ENCODE measurements at regions not wholly inside any gene's neighbourhood (a gene's known extent, or its start where the extent isn't known, plus 50 kb on each side); places are given as distances from the start of the nearest gene placed in this dataset.

GRCh38 chr5:18158166-18158565 lies 523.9 kb downstream of the TAF11L14 start:
- no peak overlapping the region for H4K91ac ChIP-seq (replicated peaks; ENCODE audit: insufficient read length, low read length)
- H3K14ac ChIP-seq (ENCODE audit: insufficient read length) = no peak overlapping the region
- no peak overlapping the region for H3K9ac ChIP-seq (replicated peaks in 1 of 4; ENCODE audit: extremely low read depth in 1 of 4, low read depth in 3 of 4, low read length in 3 of 4)
- no peaks in the 10 kb centered on the region for H3K4me1 ChIP-seq (replicated peaks in 1 of 4; ENCODE audit: control insufficient read depth in 3 of 4, insufficient read depth in 4 of 4, low read length in 3 of 4)
- H3K27me3 ChIP-seq (replicated peaks in 1 of 4; ENCODE audit: control insufficient read depth in 3 of 4, extremely low read depth in 1 of 4, insufficient read depth in 3 of 4, low read length in 3 of 4) = no peaks in the 10 kb centered on the region
- no peak overlapping the region for H3K4ac ChIP-seq (replicated peaks; ENCODE audit: insufficient read length, low read depth, low read length)
- H4K8ac ChIP-seq (ENCODE audit: extremely low read depth, insufficient read depth, low read length) = no peak overlapping the region
- H3K56ac ChIP-seq (replicated peaks; ENCODE audit: insufficient read length, low read depth, low read length) = no peak overlapping the region
- no peak overlapping the region for H3K23ac ChIP-seq (ENCODE audit: insufficient read length)
- no peaks in the 10 kb centered on the region for H3K79me1 ChIP-seq (ENCODE audit: low read depth, low read length)
- H3K18ac ChIP-seq (ENCODE audit: extremely low read depth, low read length) = no peak overlapping the region
- H2BK12ac ChIP-seq (ENCODE audit: low read depth, low read length) = no peak overlapping the region
- no peak overlapping the region for H2BK15ac ChIP-seq (ENCODE audit: low read length)
- no peak for FAIRE-seq
- no peak overlapping the region for H2AFZ ChIP-seq (ENCODE audit: low read length)
- H3K36me3 ChIP-seq (ENCODE audit: control insufficient read depth in 2 of 4, insufficient read depth in 4 of 4, low read length in 3 of 4) = no peaks in the 10 kb centered on the region
- H3K4me3 ChIP-seq (ENCODE audit: extremely low read depth in 1 of 4, insufficient read depth in 2 of 4, low read depth in 3 of 4, low read length in 4 of 4) = no peak overlapping the region
- WGBS, 2 experiments (ENCODE audit: extremely low coverage in 1 of 2, insufficient coverage in 1 of 2, insufficient read length in 1 of 2, insufficient replicate concordance in 2 of 2, low coverage in 1 of 2, low lambda C conversion rate in 2 of 2, missing lambda C conversion rate in 1 of 2) = 100% methylated on average over 2 of the region's 2 CpGs; no CpG with 5 or more reads in 1 of the 2 experiments
- no peaks in the 10 kb centered on the region for H4K20me1 ChIP-seq (replicated peaks in 1 of 2; ENCODE audit: control insufficient read depth in 1 of 2, insufficient read depth in 2 of 2, low read length in 2 of 2)
- ChIA-PET POLR2A (ENCODE audit: partially characterized antibody) (no interaction called here), CTCF (ENCODE audit: partially characterized antibody) (interaction anchor here (0.8 to 1.4 kb wide), 2 partner anchors 54 to 146 kb away, joined by 3 to 4 read pairs; no protein-coding TSS in a partner anchor)
- H3K79me2 ChIP-seq (ENCODE audit: control insufficient read depth in 1 of 2, insufficient read depth in 2 of 2, low read length in 2 of 2) = no peaks in the 10 kb centered on the region
- H2BK120ac ChIP-seq (replicated peaks; ENCODE audit: low read depth, low read length) = no peak overlapping the region
- no peak for DNase-seq (ENCODE audit: low read depth in 1 of 2, low spot score in 2 of 2)
- no peak overlapping the region for H2BK5ac ChIP-seq (ENCODE audit: low read depth, low read length)
- peaks cover 3 to 4% of the 10 kb centered on the region in 2 experiments; a peak in 2 of 4 replicates for H3K9me3 ChIP-seq (ENCODE audit: insufficient read depth in 2 of 2, low read depth in 1 of 2, low read length in 1 of 2)
- H3K23me2 ChIP-seq (ENCODE audit: low read depth, low read length) = no peaks in the 10 kb centered on the region
- no peak overlapping the region for H3K27ac ChIP-seq (ENCODE audit: low read depth, low read length)
- no peak overlapping the region for H2AK5ac ChIP-seq (ENCODE audit: low read depth, low read length)
- H4K5ac ChIP-seq (ENCODE audit: insufficient read length, low read depth, low read length) = no peak overlapping the region
- no peak overlapping the region for H2BK20ac ChIP-seq (ENCODE audit: low read length)
- H3K4me2 ChIP-seq (ENCODE audit: insufficient read depth in 1 of 2, low read depth in 2 of 2, low read length in 2 of 2) = no peak overlapping the region
- no peak for TF ChIP-seq SIX5 (IDR thresholded peaks at IDR 0.05; ENCODE audit: low read depth, low read length)
- TF ChIP-seq SAP30 (IDR thresholded peaks at IDR 0.05; ENCODE audit: insufficient read depth, insufficient replicate concordance, low read length) = no peak
- TF ChIP-seq EZH2 (IDR thresholded peaks at IDR 0.05; ENCODE audit: low read depth, low read length, severe bottlenecking) = no peak
- TF ChIP-seq CBX5 (IDR thresholded peaks at IDR 0.05; ENCODE audit: low read depth, low read length) = no peak
- no peak for TF ChIP-seq TAF1 (IDR thresholded peaks at IDR 0.05; ENCODE audit: low read depth, low read length)
- no peak for TF ChIP-seq SIRT6 (IDR thresholded peaks at IDR 0.05; ENCODE audit: low read length)
- no peak for TF ChIP-seq ATF2 (IDR thresholded peaks at IDR 0.05; ENCODE audit: low read length)
- no peak for TF ChIP-seq RBBP5 (IDR thresholded peaks at IDR 0.05; ENCODE audit: borderline replicate concordance, low read depth, low read length)
- TF ChIP-seq CHD2 (IDR thresholded peaks at IDR 0.05; ENCODE audit: low read length) = no peak
- TF ChIP-seq RAD21 (IDR thresholded peaks at IDR 0.05 in 1 of 2, conservative IDR thresholded peaks at IDR 0.05 in 1 of 2; ENCODE audit: low read depth in 2 of 2, low read length in 2 of 2) = no peak
- TF ChIP-seq TBP (IDR thresholded peaks at IDR 0.05; ENCODE audit: low read depth, low read length) = no peak
- no peak for TF ChIP-seq POU5F1 (IDR thresholded peaks at IDR 0.05; ENCODE audit: low read depth, low read length)
- no peak for TF ChIP-seq PHF8 (conservative IDR thresholded peaks at IDR 0.05; ENCODE audit: low read depth, low read length)

Measured in H1 (cell line).